Activated naive CD8-positive, alpha-beta T cell treated with anti-CD3 and anti-CD28 coated beads, Interleukin-2, amount 10 ng/mL, durations not matched to agents 7 days and 5 days (primary cell): ENCODE measurements at regions not wholly inside any gene's neighbourhood (a gene's known extent, or its start where the extent isn't known, plus 50 kb on each side); places are given as distances from the start of the nearest gene placed in this dataset.

Source experiments
- ATAC-seq: fragments of 150-1000 bp; cut with Tn5 transposase; one replicate; pipeline ENCODE4 v1.10.0; 2021; ENCODE audit warnings: low read depth, moderate library complexity
- POLR2A ChIA-PET: fragments of 350-600 bp; sonication (Branson Sonifier 250); formaldehyde crosslinking; loops from one replicate; lab custom pipeline; 2021; ENCODE audit warnings: antibody characterized with exemption; lab: Charles Lee
- DNase-seq: peaks from one replicate; pipeline ENCODE4 v3.0.0; 2021
- H3K27ac Mint-ChIP-seq: one replicate; pipeline ENCODE4 v1.8.0; 2022; ENCODE audit warnings: mild to moderate bottlenecking, mixed read lengths
- H3K27me3 Mint-ChIP-seq: one replicate; pipeline ENCODE4 v1.8.0; 2022; ENCODE audit warnings: mild to moderate bottlenecking, moderate library complexity, mixed read lengths
- H3K36me3 Mint-ChIP-seq: one replicate; pipeline ENCODE4 v1.8.0; 2021; ENCODE audit warnings: mild to moderate bottlenecking, mixed read lengths
- H3K4me1 Mint-ChIP-seq: one replicate; pipeline ENCODE4 v1.8.0; 2021; ENCODE audit warnings: mixed read lengths
- H3K4me3 Mint-ChIP-seq: one replicate; pipeline ENCODE4 v1.8.0; 2022; ENCODE audit warnings: mild to moderate bottlenecking, moderate library complexity, mixed read lengths
- H3K9me3 Mint-ChIP-seq: one replicate; pipeline ENCODE4 v1.8.0; 2021; ENCODE audit warnings: mixed read lengths

DNA sequence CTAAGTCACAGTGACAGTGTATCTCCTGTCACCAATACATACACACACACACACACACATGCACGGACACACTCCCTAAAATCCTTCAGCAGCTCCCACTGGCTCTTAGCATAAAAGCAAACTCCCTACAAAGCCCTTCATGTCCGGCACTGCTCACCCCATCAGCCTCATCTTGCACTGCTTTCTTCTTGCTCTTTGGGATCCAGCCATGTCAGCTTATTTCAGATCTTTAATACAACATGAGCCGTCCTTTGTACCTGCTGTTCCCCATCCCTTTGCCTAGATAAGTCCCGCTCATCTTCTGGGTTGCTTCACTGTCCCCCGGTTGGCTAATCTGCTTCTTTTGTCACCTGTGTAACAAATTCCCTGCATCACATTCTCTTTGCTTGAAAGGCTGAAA lies 82.1 kb upstream of the VAV3 start:
- H3K4me3 Mint-ChIP-seq: no peak overlapping the region
- POLR2A ChIA-PET: no interaction called here
- H3K9me3 Mint-ChIP-seq: peaks cover 3% of the 10 kb centered on the region
- no peaks in the 10 kb centered on the region for H3K27me3 Mint-ChIP-seq
- H3K4me1 Mint-ChIP-seq: peaks cover 38% of the 10 kb centered on the region
- DNase-seq (no peak), ATAC-seq (no peak)
- H3K27ac Mint-ChIP-seq: no peak overlapping the region
- H3K36me3 Mint-ChIP-seq: peaks cover 17% of the 10 kb centered on the region

DNA sequence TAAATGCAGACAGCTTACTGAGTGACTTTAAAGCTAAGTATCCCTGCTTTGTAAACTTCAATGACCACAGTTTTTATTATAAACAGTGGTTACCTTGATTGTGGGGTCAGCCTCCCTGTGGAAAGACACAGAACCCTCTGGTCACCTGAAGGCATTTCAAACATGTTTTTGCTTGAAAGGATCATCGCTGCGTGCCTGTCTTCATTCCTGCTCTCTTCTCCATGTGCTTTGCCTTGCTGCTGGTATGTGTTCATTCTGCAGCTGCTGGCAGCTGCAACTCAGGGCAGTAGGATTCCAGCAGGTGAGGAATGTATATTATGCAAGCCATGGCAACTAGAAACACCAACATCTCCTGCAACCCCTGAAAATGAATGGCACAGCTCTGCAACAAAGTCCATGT lies 81.0 kb upstream of the VAV3 start:
- Mint-ChIP-seq H3K4me3 (no peak overlapping the region), H3K36me3 (peaks cover 17% of the 10 kb centered on the region), H3K27ac (no peak overlapping the region), H3K9me3 (peaks cover 3% of the 10 kb centered on the region), H3K4me1 (peaks cover 43% of the 10 kb centered on the region), H3K27me3 (no peaks in the 10 kb centered on the region)
- DNase-seq: no peak
- POLR2A ChIA-PET: no interaction called here
- ATAC-seq: no peak

DNA sequence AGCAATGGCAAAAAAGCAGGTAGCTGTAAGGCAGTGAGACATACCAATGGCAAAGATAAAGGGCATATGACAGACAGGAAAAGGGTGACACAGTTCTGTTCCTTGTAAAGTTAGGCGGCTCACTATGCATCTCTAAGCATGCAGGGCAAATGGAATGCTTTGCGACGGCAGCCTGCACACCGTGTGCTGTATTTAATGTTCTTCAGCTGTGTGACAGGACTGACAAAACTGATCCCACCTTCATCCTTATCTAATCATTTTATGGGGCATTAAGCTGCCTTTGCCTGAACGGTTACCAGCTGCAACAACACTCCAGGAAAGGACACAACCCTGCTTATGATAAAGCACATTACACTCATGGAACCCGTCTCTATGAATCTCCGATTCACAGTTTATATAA lies 80.5 kb upstream of the VAV3 start:
- Mint-ChIP-seq H3K36me3 (peaks cover 17% of the 10 kb centered on the region), H3K27ac (no peak overlapping the region), H3K4me1 (peaks cover 37% of the 10 kb centered on the region), H3K27me3 (no peaks in the 10 kb centered on the region), H3K4me3 (no peak overlapping the region), H3K9me3 (peaks cover 3% of the 10 kb centered on the region)
- DNase-seq: no peak
- ATAC-seq: no peak
- POLR2A ChIA-PET: no interaction called here

DNA sequence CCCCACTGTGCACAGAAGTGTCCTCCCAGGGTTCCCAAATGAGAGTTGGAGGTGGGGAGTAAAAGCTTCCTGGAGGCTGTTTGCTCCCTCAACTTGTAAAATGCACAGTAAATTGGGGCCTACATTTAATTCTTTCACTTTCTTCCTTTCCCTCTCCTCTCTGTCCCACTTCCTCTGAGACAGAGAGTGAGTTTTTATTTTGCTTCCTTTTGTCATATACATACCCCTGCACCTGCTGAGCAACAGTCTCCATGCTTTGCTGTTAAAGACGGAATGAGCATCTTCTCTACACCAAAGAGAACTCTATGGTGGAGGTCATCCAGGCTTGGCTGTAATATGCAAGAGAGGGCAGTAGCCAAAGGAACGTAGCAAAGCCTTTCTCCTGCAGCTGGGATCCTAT lies 79.3 kb upstream of the VAV3 start:
- Mint-ChIP-seq H3K27ac (peak overlapping the region; percentile 22), H3K36me3 (peaks cover 17% of the 10 kb centered on the region), H3K4me3 (peak overlapping the region; percentile 2)

DNA sequence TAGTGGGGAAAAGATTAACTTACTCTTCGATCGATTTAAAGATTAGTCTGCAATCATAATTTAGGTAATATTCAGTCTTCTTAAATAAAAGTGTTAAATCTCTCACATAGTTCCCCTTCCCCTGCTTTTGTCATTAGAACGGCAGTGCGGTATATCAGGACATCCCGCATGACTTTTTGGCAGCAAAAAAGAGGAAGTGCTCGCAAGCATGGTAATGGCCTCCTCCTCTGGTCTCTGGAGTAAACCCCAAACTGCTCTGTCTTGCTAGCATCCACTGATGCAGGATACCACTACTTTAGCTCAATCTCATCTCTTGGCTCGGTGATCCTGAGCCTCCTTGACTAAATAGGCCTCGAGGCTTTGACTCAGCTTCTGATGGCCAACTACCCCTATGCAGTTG lies 78.7 kb upstream of the VAV3 start:
- Mint-ChIP-seq H3K27ac (no peak overlapping the region), H3K4me3 (no peak overlapping the region), H3K27me3 (no peaks in the 10 kb centered on the region), H3K36me3 (peaks cover 17% of the 10 kb centered on the region), H3K4me1 (peaks cover 24% of the 10 kb centered on the region), H3K9me3 (peaks cover 3% of the 10 kb centered on the region)
- no peak for ATAC-seq
- no peak for DNase-seq
- POLR2A ChIA-PET: no interaction called here

More for the DNA sequence above, 79.3 kb upstream of the VAV3 start:
- POLR2A ChIA-PET: no interaction called here
- no peaks in the 10 kb centered on the region for H3K27me3 Mint-ChIP-seq
- DNase-seq: no peak
- peaks cover 3% of the 10 kb centered on the region for H3K9me3 Mint-ChIP-seq
- H3K4me1 Mint-ChIP-seq: peaks cover 27% of the 10 kb centered on the region
- ATAC-seq: no peak

DNA sequence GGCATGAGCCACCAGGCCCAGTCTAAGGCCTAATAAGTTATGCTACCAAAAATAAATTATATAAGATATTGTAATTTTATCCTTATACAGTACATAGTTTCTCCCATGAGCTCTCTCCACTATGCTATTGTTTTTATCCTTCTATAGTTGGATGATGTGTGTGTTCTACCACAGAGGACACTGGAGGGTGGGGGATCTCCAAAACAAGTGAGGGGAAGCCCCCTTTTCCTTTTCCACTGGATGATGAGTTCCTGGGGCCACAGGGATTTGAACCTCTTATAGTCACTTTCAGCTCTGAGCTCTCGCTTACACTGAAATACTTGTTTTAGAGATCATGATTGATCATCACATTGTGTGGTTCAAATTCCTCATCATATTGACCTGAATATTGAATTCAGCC lies 77.6 kb upstream of the VAV3 start:
- H3K36me3 Mint-ChIP-seq: peaks cover 17% of the 10 kb centered on the region
- ATAC-seq (no peak), DNase-seq (no peak)
- H3K27ac Mint-ChIP-seq: no peak overlapping the region
- H3K9me3 Mint-ChIP-seq: peaks cover 3% of the 10 kb centered on the region
- POLR2A ChIA-PET: no interaction called here
- H3K4me1 Mint-ChIP-seq: peaks cover 21% of the 10 kb centered on the region
- H3K4me3 Mint-ChIP-seq: no peak overlapping the region
- H3K27me3 Mint-ChIP-seq: no peaks in the 10 kb centered on the region

DNA sequence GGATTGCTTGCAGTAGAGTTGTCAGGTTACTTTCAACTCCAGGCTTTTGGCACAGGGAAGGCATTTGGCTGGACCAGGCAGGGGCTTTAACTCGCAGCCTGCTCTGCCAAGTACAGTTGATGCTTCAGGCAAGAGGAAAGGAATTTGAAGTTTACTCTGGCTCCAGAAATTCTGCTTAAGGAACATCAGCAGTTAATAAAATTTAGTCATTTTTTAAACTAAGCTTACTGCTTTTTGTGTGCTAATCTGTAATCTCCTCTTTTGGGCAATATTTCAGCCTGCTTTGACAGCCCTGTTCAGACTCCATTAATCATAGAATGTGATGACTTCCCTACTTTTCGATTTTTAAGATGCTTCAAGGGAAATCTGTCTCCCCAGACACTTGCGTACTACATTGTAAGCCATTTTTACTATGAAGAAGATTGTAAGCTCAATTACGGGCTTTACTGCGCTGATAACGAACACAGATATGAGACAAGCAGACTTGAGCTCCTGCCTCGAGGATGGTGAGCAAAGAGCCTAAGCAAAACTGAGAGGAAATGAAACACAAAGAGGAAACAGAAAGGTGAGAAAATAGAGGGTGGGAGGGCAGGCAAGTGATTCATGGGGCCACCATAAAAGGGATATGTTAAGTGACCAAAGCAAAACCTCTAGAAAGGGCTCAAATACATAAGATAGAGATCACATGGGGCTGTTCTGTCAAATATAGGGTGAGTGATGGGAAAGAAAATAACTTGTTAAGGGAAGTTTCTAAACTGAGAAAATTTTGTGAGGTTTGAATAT lies 76.6 kb upstream of the VAV3 start:
- H3K4me3 Mint-ChIP-seq: peak overlapping the region; percentile 21
- peaks cover 3% of the 10 kb centered on the region for H3K9me3 Mint-ChIP-seq
- no peaks in the 10 kb centered on the region for H3K27me3 Mint-ChIP-seq
- H3K27ac Mint-ChIP-seq: peak overlapping the region; percentile 66
- DNase-seq: no peak
- H3K4me1 Mint-ChIP-seq: peaks cover 21% of the 10 kb centered on the region
- H3K36me3 Mint-ChIP-seq: peaks cover 17% of the 10 kb centered on the region
- ATAC-seq: peak; percentile 74
- POLR2A ChIA-PET: interaction anchor here (0.9 kb wide), 2 partner anchors 77 to 158 kb away, joined by 3 read pairs; partner anchors contain the start of gene SLC25A24

DNA sequence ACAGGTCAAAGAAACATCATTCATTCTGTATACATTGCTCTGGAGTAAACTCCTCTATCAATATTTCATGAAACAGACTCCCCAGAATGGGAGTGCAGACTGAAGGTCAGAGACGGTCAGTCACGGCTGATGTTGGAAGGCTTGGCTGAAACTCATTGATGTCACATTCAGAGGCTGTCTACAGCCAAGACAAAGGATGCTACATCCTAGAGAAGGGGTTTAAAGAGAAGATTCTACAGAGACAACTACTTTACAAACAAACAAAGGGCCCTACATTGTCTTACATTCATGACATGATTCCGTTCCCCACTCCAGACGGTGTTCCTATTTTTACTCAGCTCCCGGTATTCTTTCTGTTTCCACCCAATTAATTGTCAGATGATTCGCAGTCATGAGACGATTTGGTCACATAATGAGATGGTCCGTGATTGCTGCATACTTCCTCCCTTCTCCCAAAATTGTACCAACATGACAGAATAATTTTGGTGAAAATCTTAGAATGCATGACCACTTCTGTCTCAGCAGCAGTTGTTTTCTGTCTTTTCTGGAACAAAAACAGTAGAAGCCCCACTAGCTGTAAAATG lies 73.8 kb upstream of the VAV3 start:
- DNase-seq (no peak), ATAC-seq (no peak)
- H3K4me1 Mint-ChIP-seq: peaks cover 12% of the 10 kb centered on the region
- H3K4me3 Mint-ChIP-seq: no peak overlapping the region
- H3K27me3 Mint-ChIP-seq: no peaks in the 10 kb centered on the region
- peaks cover 9% of the 10 kb centered on the region for H3K36me3 Mint-ChIP-seq
- peaks cover 3% of the 10 kb centered on the region for H3K9me3 Mint-ChIP-seq
- H3K27ac Mint-ChIP-seq: no peak overlapping the region
- POLR2A ChIA-PET: no interaction called here

DNA sequence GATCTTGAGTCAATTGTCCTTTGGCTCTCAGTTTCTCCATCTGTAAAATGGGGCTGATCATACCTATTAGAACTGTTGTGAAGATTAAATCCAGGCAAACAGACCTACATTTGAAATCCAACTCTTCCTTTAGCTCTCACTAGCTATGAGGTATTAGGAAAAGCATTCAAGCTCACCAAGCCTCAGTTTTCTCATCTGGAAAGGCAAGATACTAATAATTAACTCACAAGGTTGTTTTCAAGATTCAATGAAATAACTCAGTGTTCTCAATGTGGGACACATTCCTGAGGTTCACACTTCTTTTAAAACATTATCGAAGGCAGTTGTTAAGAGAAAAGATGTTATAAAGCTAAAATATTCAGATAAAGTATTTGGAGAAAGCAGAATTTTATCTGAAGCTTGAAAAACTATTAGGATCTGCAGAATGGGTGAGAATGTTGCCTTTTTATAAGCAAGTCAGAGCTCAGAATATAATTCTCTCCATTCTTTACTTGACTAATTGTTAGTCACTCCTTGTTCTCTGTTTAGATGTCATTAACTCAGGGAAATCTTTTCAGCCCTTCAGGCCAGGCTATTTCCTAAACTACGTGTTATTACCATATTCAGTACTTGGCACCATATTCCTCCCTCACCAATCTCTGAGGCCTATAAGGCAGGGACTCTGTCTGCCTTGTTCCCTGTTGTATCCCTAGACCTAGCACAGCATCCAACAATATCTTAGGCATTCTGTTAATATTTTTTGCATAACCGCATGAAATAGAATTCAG lies 72.0 kb upstream of the VAV3 start:
- no peaks in the 10 kb centered on the region for H3K9me3 Mint-ChIP-seq
- no peak overlapping the region for H3K27ac Mint-ChIP-seq
- POLR2A ChIA-PET: no interaction called here
- H3K4me1 Mint-ChIP-seq: peaks cover 8% of the 10 kb centered on the region
- DNase-seq (no peak), ATAC-seq (no peak)
- H3K4me3 Mint-ChIP-seq: no peak overlapping the region
- H3K27me3 Mint-ChIP-seq: no peaks in the 10 kb centered on the region
- H3K36me3 Mint-ChIP-seq: peaks cover 2% of the 10 kb centered on the region

DNA sequence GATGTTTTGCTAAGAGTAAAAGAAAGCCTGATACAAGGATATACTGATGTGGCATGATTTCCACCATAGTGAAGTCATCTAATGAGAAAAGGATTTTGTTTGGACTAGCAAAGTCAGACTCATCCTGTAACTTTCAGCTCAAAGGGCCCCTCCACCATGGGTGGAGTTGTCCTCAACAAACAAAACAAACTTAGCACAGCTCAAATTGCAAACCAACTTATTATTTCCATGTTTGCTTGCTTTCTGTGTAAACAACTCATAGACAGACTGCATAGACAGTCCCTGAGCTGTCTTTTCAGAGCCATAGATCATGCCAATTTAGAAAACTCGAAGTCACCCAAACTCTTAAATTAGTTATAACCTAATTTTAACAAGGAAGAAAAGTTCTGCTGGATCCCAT lies 69.4 kb upstream of the VAV3 start:
- no peaks in the 10 kb centered on the region for H3K27me3 Mint-ChIP-seq
- H3K27ac Mint-ChIP-seq: no peak overlapping the region
- POLR2A ChIA-PET: no interaction called here
- DNase-seq (no peak), ATAC-seq (no peak)
- H3K9me3 Mint-ChIP-seq: no peaks in the 10 kb centered on the region
- peaks cover 2% of the 10 kb centered on the region for H3K36me3 Mint-ChIP-seq
- H3K4me3 Mint-ChIP-seq: no peak overlapping the region
- peaks cover 2% of the 10 kb centered on the region for H3K4me1 Mint-ChIP-seq

DNA sequence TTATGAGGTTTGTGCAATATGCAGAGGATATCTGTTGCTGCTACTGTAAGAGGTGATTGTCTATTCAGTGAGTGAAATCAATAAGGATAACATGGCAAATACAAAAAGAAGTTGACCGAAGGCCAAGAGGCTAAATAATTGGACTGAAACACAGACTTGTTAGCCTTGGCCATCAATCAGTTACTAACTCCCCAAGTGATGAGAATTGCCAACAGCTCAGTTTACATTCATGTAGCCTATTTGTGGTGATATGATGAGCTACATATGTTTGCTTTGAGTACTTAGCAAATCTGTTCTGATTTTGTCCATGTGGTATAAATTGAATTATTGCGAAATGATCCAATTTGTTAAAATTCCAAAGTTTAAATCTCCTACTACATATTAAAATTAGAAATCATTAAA lies 68.6 kb upstream of the VAV3 start:
- ATAC-seq: no peak
- peaks cover 2% of the 10 kb centered on the region for H3K4me1 Mint-ChIP-seq
- peaks cover 2% of the 10 kb centered on the region for H3K36me3 Mint-ChIP-seq
- POLR2A ChIA-PET: no interaction called here
- H3K27ac Mint-ChIP-seq: no peak overlapping the region
- DNase-seq: no peak
- no peak overlapping the region for H3K4me3 Mint-ChIP-seq
- H3K27me3 Mint-ChIP-seq: no peaks in the 10 kb centered on the region
- no peaks in the 10 kb centered on the region for H3K9me3 Mint-ChIP-seq

DNA sequence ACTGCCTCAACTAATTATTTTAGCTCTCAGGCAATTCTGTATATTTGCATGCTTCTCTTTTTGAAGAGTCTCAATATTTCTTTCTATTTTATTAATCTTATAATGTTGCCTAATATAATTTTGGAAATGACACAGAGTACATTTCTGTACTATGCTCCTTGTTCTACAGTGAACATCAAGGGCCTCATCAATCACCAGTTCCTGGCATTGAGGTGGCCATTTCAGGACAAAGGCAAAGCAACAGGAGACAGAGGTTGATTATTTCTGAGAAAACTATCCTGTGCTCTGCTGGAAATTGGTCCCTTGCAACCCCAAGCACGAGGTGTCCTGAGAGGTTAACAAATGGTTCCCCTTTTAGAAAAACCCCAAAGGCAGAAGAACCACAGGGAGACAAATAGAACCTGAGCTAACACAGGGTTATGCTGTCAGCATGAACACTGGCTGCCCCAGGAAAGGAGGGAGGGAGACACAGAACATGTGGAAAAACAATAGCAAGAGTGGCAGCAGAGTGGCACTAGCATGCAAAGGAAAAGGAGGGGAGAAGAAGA lies 63.9 kb upstream of the VAV3 start:
- DNase-seq (no peak), ATAC-seq (no peak)
- no peaks in the 10 kb centered on the region for H3K27me3 Mint-ChIP-seq
- no peaks in the 10 kb centered on the region for H3K36me3 Mint-ChIP-seq
- POLR2A ChIA-PET: no interaction called here
- H3K9me3 Mint-ChIP-seq: peaks cover 3% of the 10 kb centered on the region
- H3K27ac Mint-ChIP-seq: no peak overlapping the region
- no peak overlapping the region for H3K4me3 Mint-ChIP-seq
- no peaks in the 10 kb centered on the region for H3K4me1 Mint-ChIP-seq

DNA sequence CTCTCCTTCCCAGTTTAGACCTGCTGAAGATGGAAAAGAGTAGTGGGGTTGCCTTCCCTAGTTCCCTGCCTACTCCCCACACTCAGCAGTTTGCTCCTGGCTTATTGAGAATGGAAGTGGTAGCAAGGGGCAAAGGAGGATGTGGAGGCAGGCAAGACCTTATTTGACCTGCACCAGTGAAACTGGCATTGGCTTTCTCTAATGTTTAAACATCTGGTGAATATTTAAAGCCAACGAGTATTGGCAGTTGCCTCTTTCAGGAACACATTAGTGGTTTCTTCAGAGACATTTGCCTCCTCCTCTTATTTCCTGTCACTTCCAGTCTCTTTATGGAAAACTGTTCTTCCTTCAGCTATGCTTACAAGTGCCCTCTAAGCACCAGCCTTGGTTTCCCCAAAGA lies 62.4 kb upstream of the VAV3 start:
- no peak overlapping the region for H3K27ac Mint-ChIP-seq
- H3K4me1 Mint-ChIP-seq: no peaks in the 10 kb centered on the region
- no peak for ATAC-seq
- POLR2A ChIA-PET: no interaction called here
- H3K27me3 Mint-ChIP-seq: no peaks in the 10 kb centered on the region
- H3K36me3 Mint-ChIP-seq: no peaks in the 10 kb centered on the region
- no peak overlapping the region for H3K4me3 Mint-ChIP-seq
- DNase-seq: no peak
- peaks cover 3% of the 10 kb centered on the region for H3K9me3 Mint-ChIP-seq
